ENCODE measurements at regions not wholly inside any gene's neighbourhood (a gene's known extent, or its start where the extent isn't known, plus 50 kb on each side); places are given as distances from the start of the nearest gene placed in this dataset.

- TF ChIP-seq CTCF (IDR thresholded peaks at IDR 0.05): no peak
- no peak for TF ChIP-seq ZFX (IDR thresholded peaks at IDR 0.05; ENCODE audit: borderline replicate concordance)
These were observed 2120.7 kb downstream of the MAT2B start for GRCh38 chr5:165626161-165626560.
